ENCODE measurements at regions not wholly inside any gene's neighbourhood (a gene's known extent, or its start where the extent isn't known, plus 50 kb on each side); places are given as distances from the start of the nearest gene placed in this dataset.

DNA sequence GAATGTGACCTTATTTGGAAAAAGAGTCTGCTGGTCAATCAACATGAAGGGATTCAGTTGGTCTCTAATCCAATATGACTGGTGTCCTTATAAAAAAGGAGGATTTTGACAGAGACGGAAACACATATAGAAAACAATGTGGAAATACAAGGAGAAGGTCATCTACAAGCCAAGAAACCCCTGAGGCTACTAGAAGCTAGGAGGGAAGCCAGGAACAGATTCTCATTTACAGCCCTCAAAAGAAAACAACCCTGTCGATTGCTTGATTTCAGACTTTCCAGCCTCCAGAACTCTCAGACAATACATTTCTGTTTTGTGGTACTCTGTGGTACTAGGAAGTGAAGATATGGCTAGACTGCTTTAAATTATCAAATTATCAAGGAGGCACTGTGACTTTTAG lies 162.9 kb upstream of the IGF1R start:
- Histone ChIP-seq H3K9me3 (ENCODE audit: control insufficient read depth in 2 of 2, insufficient read depth in 1 of 2, low read depth in 1 of 2, low read length in 1 of 2) (no peaks in the 10 kb centered on the region), H3K4me1 (ENCODE audit: control insufficient read depth in 2 of 2, insufficient read depth in 2 of 2, low read length in 1 of 2) (no peaks in the 10 kb centered on the region), H3K27ac (ENCODE audit: low read depth in 2 of 2, low read length in 1 of 2) (no peak overlapping the region), H3K36me3 (ENCODE audit: control insufficient read depth in 2 of 2, insufficient read depth in 2 of 2, low read length in 1 of 2) (no peaks in the 10 kb centered on the region), H3K4me3 (ENCODE audit: low read depth in 1 of 2, low read length in 2 of 2) (no peak overlapping the region), H3K27me3 (ENCODE audit: control insufficient read depth in 1 of 2, insufficient read depth in 2 of 2, low read length in 2 of 2) (no peaks in the 10 kb centered on the region)
- 50 to 61% methylated on average over 2 of the region's 2 CpGs for WGBS, 2 donors

DNA sequence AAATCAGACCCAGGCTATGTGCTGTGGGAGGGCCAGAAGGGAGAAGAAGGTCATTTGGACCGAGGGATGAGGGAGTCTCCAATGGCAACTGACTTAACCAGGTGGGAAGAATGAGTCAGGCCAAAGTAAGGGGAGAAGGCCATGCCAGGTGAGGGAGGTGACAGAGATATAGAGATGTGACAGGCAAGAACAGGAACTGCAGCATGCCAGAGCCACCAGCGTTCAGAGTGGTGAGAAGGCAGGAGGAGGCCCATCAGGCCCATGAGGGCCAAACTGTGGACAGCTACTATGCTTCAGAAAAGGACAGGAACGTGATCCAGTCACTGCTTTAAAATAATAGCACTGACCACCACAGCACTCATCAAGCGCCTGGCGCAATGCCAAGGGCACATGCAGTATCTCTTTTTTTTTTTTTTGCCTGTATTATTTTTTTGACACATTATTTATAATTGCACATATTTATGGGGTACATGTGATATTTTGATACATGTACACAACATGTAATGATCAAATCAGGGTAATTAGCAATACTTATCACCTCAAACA lies 154.3 kb upstream of the IGF1R start:
- H3K27ac ChIP-seq (ENCODE audit: low read depth in 2 of 2, low read length in 1 of 2), result no peak overlapping the region
- H3K9me3 ChIP-seq (ENCODE audit: control insufficient read depth in 2 of 2, insufficient read depth in 1 of 2, low read depth in 1 of 2, low read length in 1 of 2), result no peaks in the 10 kb centered on the region
- H3K36me3 ChIP-seq (ENCODE audit: control insufficient read depth in 2 of 2, insufficient read depth in 2 of 2, low read length in 1 of 2), result no peaks in the 10 kb centered on the region
- 71 to 79% methylated on average over 5 of the region's 5 CpGs for WGBS, 2 donors
- no peak overlapping the region for H3K4me3 ChIP-seq (ENCODE audit: low read depth in 1 of 2, low read length in 2 of 2)
- no peaks in the 10 kb centered on the region for H3K27me3 ChIP-seq (ENCODE audit: control insufficient read depth in 1 of 2, insufficient read depth in 2 of 2, low read length in 2 of 2)
- H3K4me1 ChIP-seq (ENCODE audit: control insufficient read depth in 2 of 2, insufficient read depth in 2 of 2, low read length in 1 of 2), result no peaks in the 10 kb centered on the region

DNA sequence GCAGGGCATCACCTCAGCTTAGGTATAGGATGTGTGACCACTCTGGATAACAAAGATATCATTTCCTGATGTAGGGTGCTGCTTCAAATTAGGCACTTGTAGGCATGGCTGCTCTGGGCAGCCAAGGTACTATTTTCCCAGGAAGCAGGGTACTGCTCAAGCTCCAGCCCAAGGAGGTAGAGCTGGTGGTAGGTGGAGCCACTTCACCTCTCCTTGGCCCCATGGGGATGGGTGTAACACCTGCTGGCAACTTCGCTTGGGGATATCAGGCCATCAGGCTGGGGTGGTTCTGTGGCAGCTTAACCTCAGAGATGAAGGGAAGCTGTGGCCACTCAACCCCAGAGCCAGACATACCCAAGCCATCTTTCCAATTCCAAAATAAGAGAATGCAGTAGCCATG lies 147.1 kb upstream of the IGF1R start:
- H3K27me3 ChIP-seq (ENCODE audit: control insufficient read depth in 1 of 2, insufficient read depth in 2 of 2, low read length in 2 of 2), result no peaks in the 10 kb centered on the region
- H3K4me3 ChIP-seq (ENCODE audit: low read depth in 1 of 2, low read length in 2 of 2), result no peak overlapping the region
- H3K9me3 ChIP-seq (ENCODE audit: control insufficient read depth in 2 of 2, insufficient read depth in 1 of 2, low read depth in 1 of 2, low read length in 1 of 2), result peaks cover 0 to 4% of the 10 kb centered on the region in 2 donors
- no peaks in the 10 kb centered on the region for H3K4me1 ChIP-seq (ENCODE audit: control insufficient read depth in 2 of 2, insufficient read depth in 2 of 2, low read length in 1 of 2)
- no peaks in the 10 kb centered on the region for H3K36me3 ChIP-seq (ENCODE audit: control insufficient read depth in 2 of 2, insufficient read depth in 2 of 2, low read length in 1 of 2)
- H3K27ac ChIP-seq (ENCODE audit: low read depth in 2 of 2, low read length in 1 of 2), result no peak overlapping the region
- WGBS, 2 donors, result 69 to 83% methylated on average over 1 of the region's 1 CpG

DNA sequence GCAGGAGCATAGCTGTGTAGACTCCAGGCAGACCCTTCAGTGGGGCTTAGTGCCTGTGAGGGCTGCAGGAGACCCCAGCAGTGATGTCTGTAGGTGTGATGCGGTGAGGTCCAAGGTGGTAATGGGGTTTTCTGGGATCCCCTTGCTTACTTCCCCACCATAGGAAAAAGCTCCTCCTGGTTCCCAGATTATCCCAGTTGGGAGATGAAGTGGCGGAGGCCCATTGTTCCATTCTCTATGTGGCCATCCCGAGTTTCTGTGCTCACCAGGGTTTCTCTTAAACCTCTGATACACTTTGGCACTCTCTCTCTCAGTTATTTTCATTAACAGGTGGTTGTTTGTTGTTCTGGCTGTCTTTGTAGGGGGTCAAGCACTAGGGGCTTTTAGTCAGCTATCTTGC lies 146.7 kb upstream of the IGF1R start:
- no peak overlapping the region for H3K27ac ChIP-seq (ENCODE audit: low read depth in 2 of 2, low read length in 1 of 2)
- 81% methylated on average over 3 of the region's 3 CpGs for WGBS, 2 donors
- no peak overlapping the region for H3K4me3 ChIP-seq (ENCODE audit: low read depth in 1 of 2, low read length in 2 of 2)
- H3K27me3 ChIP-seq (ENCODE audit: control insufficient read depth in 1 of 2, insufficient read depth in 2 of 2, low read length in 2 of 2), result no peaks in the 10 kb centered on the region
- peaks cover 0 to 4% of the 10 kb centered on the region in 2 donors for H3K9me3 ChIP-seq (ENCODE audit: control insufficient read depth in 2 of 2, insufficient read depth in 1 of 2, low read depth in 1 of 2, low read length in 1 of 2)
- H3K36me3 ChIP-seq (ENCODE audit: control insufficient read depth in 2 of 2, insufficient read depth in 2 of 2, low read length in 1 of 2), result no peaks in the 10 kb centered on the region
- no peaks in the 10 kb centered on the region for H3K4me1 ChIP-seq (ENCODE audit: control insufficient read depth in 2 of 2, insufficient read depth in 2 of 2, low read length in 1 of 2)

DNA sequence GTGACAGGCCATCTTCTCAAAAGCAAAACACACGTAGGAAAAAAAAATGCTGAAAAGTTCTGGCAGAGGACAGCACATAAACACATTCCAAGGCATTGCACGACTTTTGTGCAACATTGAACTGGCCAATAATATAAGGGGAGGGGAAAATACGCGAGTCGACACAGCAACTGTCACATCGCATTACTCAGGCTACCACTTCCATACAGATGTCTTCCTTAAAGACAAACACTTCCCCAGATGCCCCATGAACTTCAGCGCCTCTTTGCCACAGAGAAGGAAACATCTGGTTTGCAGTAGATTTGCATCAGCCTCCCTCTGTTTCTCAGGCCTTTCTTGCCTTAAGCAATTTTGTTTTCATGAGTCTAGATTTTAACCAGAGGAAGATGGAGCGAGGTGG lies 144.4 kb upstream of the IGF1R start:
- H3K4me3 ChIP-seq (ENCODE audit: low read depth in 1 of 2, low read length in 2 of 2), result no peak overlapping the region
- H3K36me3 ChIP-seq (ENCODE audit: control insufficient read depth in 2 of 2, insufficient read depth in 2 of 2, low read length in 1 of 2), result no peaks in the 10 kb centered on the region
- peaks cover 0 to 2% of the 10 kb centered on the region in 2 donors for H3K4me1 ChIP-seq (ENCODE audit: control insufficient read depth in 2 of 2, insufficient read depth in 2 of 2, low read length in 1 of 2)
- WGBS, 2 donors, result 34 to 45% methylated on average over 8 of the region's 8 CpGs
- H3K9me3 ChIP-seq (ENCODE audit: control insufficient read depth in 2 of 2, insufficient read depth in 1 of 2, low read depth in 1 of 2, low read length in 1 of 2), result peaks cover 0 to 4% of the 10 kb centered on the region in 2 donors
- no peaks in the 10 kb centered on the region for H3K27me3 ChIP-seq (ENCODE audit: control insufficient read depth in 1 of 2, insufficient read depth in 2 of 2, low read length in 2 of 2)
- no peak overlapping the region for H3K27ac ChIP-seq (ENCODE audit: low read depth in 2 of 2, low read length in 1 of 2)

DNA sequence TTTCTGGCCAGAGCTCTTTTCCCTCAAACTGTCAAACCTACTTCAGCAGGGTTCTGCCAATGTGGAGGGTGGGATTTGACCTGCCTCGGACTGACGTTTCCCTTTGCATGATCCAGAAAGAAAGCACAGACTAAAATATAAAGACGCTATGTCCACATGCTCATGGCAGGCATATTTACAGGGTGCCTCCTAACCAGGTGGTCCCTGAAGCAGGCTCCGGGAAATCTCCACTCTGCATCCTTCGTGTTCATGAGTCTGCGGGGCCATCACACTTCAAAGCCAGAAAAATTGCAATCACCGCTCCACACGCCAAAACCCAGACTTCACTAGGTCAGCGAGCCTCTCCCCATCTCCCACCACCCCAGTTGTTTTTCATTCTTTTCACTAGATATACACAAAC lies 143.3 kb upstream of the IGF1R start:
- Histone ChIP-seq H3K36me3 (ENCODE audit: control insufficient read depth in 2 of 2, insufficient read depth in 2 of 2, low read length in 1 of 2) (no peaks in the 10 kb centered on the region), H3K9me3 (ENCODE audit: control insufficient read depth in 2 of 2, insufficient read depth in 1 of 2, low read depth in 1 of 2, low read length in 1 of 2) (peaks cover 0 to 3% of the 10 kb centered on the region in 2 donors), H3K27ac (ENCODE audit: low read depth in 2 of 2, low read length in 1 of 2) (no peak overlapping the region), H3K4me1 (ENCODE audit: control insufficient read depth in 2 of 2, insufficient read depth in 2 of 2, low read length in 1 of 2) (peaks cover 0 to 2% of the 10 kb centered on the region in 2 donors), H3K4me3 (ENCODE audit: low read depth in 1 of 2, low read length in 2 of 2) (no peak overlapping the region), H3K27me3 (ENCODE audit: control insufficient read depth in 1 of 2, insufficient read depth in 2 of 2, low read length in 2 of 2) (no peaks in the 10 kb centered on the region)
- 91 to 94% methylated on average over 9 of the region's 9 CpGs for WGBS, 2 donors

DNA sequence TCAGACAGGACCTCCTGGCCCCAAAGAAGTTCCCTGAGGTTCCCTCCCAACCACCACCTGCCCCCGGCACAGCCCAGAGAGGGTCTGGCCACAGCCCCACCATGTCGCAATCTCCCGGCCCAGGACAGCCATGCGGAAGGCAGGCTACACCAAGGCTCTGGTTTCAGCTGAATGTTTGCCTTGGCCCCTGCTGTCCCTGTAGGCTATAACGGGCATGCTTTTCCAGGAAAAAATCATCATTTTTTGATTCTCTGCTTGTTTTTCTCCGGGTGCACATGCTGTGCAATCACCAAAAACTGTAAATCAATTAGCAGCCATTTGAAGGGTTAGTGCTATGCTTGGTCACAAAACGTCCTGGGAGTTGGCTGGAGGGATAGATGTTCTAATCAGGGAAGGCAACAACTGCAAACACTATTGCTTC lies 142.7 kb upstream of the IGF1R start:
- Histone ChIP-seq H3K27ac (ENCODE audit: low read depth in 2 of 2, low read length in 1 of 2) (no peak overlapping the region), H3K9me3 (ENCODE audit: control insufficient read depth in 2 of 2, insufficient read depth in 1 of 2, low read depth in 1 of 2, low read length in 1 of 2) (no peaks in the 10 kb centered on the region), H3K4me3 (ENCODE audit: low read depth in 1 of 2, low read length in 2 of 2) (no peak overlapping the region), H3K4me1 (ENCODE audit: control insufficient read depth in 2 of 2, insufficient read depth in 2 of 2, low read length in 1 of 2) (peaks cover 0 to 2% of the 10 kb centered on the region in 2 donors), H3K36me3 (ENCODE audit: control insufficient read depth in 2 of 2, insufficient read depth in 2 of 2, low read length in 1 of 2) (no peaks in the 10 kb centered on the region), H3K27me3 (ENCODE audit: control insufficient read depth in 1 of 2, insufficient read depth in 2 of 2, low read length in 2 of 2) (no peaks in the 10 kb centered on the region)
- 45 to 57% methylated on average over 7 of the region's 7 CpGs for whole genome bisulfite sequencing, 2 donors

DNA sequence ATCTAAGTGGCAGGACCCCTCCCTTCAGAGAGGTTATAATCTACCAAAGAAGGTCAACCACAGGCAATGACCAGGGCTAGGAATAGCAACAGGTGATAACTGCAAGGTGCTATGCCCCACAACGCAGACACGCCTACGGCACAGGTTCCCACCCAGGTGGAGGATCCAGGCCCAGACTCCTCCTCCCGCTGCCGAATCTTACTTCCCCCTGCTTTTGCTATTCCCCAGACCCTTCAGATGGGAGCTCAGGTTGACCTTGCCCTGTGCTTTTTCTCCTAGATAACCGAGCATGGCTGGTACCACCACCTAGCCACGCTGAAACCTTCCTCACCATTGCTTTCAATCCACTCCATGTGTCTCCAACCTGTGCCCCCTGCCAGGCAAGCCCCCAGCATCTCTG lies 142.2 kb upstream of the IGF1R start:
- Histone ChIP-seq H3K9me3 (ENCODE audit: control insufficient read depth in 2 of 2, insufficient read depth in 1 of 2, low read depth in 1 of 2, low read length in 1 of 2) (no peaks in the 10 kb centered on the region), H3K4me1 (ENCODE audit: control insufficient read depth in 2 of 2, insufficient read depth in 2 of 2, low read length in 1 of 2) (peaks cover 0 to 2% of the 10 kb centered on the region in 2 donors), H3K27ac (ENCODE audit: low read depth in 2 of 2, low read length in 1 of 2) (no peak overlapping the region), H3K27me3 (ENCODE audit: control insufficient read depth in 1 of 2, insufficient read depth in 2 of 2, low read length in 2 of 2) (no peaks in the 10 kb centered on the region), H3K36me3 (ENCODE audit: control insufficient read depth in 2 of 2, insufficient read depth in 2 of 2, low read length in 1 of 2) (no peaks in the 10 kb centered on the region), H3K4me3 (ENCODE audit: low read depth in 1 of 2, low read length in 2 of 2) (no peak overlapping the region)
- WGBS, 2 donors, result 83 to 86% methylated on average over 7 of the region's 7 CpGs

DNA sequence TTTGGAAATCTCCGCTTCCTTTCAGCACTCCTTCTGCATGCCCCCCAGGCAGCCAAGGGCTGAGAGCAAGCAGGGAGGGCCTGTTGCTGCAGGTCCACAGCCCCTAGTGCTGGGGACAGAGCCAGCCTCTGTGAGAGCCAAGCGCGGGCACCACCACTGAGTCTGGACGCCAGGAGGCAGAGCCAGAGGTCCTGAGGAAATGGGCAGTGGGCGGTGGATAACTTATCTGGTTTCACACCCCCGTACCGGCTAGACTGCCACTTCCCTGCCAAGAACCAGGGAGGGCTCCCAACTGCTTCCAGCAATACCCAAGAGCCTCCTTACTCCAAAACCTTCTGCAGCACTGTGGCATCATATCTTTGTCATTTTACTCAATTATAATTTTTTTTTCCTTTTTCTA lies 141.6 kb upstream of the IGF1R start:
- no peaks in the 10 kb centered on the region for H3K27me3 ChIP-seq (ENCODE audit: control insufficient read depth in 1 of 2, insufficient read depth in 2 of 2, low read length in 2 of 2)
- no peaks in the 10 kb centered on the region for H3K9me3 ChIP-seq (ENCODE audit: control insufficient read depth in 2 of 2, insufficient read depth in 1 of 2, low read depth in 1 of 2, low read length in 1 of 2)
- peaks cover 0 to 2% of the 10 kb centered on the region in 2 donors for H3K4me1 ChIP-seq (ENCODE audit: control insufficient read depth in 2 of 2, insufficient read depth in 2 of 2, low read length in 1 of 2)
- no peak overlapping the region for H3K27ac ChIP-seq (ENCODE audit: low read depth in 2 of 2, low read length in 1 of 2)
- no peaks in the 10 kb centered on the region for H3K36me3 ChIP-seq (ENCODE audit: control insufficient read depth in 2 of 2, insufficient read depth in 2 of 2, low read length in 1 of 2)
- 40 to 53% methylated on average over 7 of the region's 7 CpGs for WGBS, 2 donors
- H3K4me3 ChIP-seq (ENCODE audit: low read depth in 1 of 2, low read length in 2 of 2), result no peak overlapping the region

DNA sequence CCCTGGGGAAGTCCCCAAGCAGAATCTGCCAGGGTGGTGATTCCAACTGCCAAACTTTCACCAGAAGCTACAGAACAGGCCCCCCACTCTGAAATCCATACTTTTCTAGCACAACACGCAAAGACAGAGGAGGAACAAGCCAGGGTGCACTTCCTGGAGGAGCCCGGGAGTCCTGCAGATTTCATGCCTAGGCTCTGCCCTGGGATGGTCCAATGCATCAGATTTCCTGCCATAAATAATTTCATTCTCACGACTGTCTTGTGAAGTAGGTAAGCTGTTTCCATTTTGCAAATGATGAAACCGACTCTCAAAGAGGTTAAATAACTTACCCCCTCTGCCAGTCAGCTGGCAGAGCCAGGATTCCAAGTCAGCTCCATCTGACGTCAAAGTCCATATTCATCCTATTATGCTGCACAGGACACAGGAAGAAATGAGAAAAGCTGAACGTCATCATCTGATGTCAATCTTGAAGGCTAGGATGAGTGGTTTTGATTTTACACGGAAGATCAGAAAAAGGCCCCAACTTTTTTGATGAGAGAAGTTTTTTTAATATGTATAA lies 134.8 kb upstream of the IGF1R start:
- no peaks in the 10 kb centered on the region for H3K4me1 ChIP-seq (ENCODE audit: control insufficient read depth in 2 of 2, insufficient read depth in 2 of 2, low read length in 1 of 2)
- no peak overlapping the region for H3K4me3 ChIP-seq (ENCODE audit: low read depth in 1 of 2, low read length in 2 of 2)
- H3K9me3 ChIP-seq (ENCODE audit: control insufficient read depth in 2 of 2, insufficient read depth in 1 of 2, low read depth in 1 of 2, low read length in 1 of 2), result no peaks in the 10 kb centered on the region
- 60 to 74% methylated on average over 7 of the region's 7 CpGs for WGBS, 2 donors
- H3K27ac ChIP-seq (ENCODE audit: low read depth in 2 of 2, low read length in 1 of 2), result no peak overlapping the region
- H3K36me3 ChIP-seq (ENCODE audit: control insufficient read depth in 2 of 2, insufficient read depth in 2 of 2, low read length in 1 of 2), result no peaks in the 10 kb centered on the region
- no peaks in the 10 kb centered on the region for H3K27me3 ChIP-seq (ENCODE audit: control insufficient read depth in 1 of 2, insufficient read depth in 2 of 2, low read length in 2 of 2)
